ENCODE measurements at regions not wholly inside any gene's neighbourhood (a gene's known extent, or its start where the extent isn't known, plus 50 kb on each side); places are given as distances from the start of the nearest gene placed in this dataset.

DNA sequence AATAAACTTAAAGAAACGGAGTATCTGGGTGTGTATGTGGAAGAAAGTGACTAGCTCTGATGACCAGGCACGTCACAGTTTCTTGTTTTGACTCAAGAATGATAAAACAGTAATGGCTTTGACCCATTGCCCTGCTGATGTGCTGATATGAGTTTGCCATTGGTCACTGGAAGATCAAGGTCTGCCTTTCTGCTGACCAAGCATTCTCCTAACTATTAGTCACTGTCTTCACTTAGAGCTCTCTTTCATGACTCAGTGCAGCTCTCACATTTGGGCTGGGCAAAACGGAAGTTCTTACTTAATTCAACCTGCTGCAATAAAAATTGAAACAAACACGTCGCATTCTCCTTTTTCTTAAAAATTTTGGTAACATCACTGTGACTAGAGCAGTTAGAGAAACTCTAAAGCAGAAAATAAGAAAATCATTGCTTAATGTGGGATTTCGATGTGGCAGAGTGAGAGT is 366.7 kb downstream of the BTG1 start:
- DNase-seq = no peak
- intact Hi-C loops (cut with micrococcal nuclease) = no loop called here
- H3K27ac ChIP-seq (replicated peaks) = no peak overlapping the region
- H3K36me3 ChIP-seq = no peaks in the 10 kb centered on the region
- peaks cover 19% of the 10 kb centered on the region for H3K4me1 ChIP-seq
- H3K27me3 ChIP-seq (ENCODE audit: low read depth) = no peaks in the 10 kb centered on the region
- TF ChIP-seq, protein P1, sequence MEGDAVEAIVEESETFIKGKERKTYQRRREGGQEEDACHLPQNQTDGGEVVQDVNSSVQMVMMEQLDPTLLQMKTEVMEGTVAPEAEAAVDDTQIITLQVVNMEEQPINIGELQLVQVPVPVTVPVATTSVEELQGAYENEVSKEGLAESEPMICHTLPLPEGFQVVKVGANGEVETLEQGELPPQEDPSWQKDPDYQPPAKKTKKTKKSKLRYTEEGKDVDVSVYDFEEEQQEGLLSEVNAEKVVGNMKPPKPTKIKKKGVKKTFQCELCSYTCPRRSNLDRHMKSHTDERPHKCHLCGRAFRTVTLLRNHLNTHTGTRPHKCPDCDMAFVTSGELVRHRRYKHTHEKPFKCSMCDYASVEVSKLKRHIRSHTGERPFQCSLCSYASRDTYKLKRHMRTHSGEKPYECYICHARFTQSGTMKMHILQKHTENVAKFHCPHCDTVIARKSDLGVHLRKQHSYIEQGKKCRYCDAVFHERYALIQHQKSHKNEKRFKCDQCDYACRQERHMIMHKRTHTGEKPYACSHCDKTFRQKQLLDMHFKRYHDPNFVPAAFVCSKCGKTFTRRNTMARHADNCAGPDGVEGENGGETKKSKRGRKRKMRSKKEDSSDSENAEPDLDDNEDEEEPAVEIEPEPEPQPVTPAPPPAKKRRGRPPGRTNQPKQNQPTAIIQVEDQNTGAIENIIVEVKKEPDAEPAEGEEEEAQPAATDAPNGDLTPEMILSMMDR (IDR thresholded peaks at IDR 0.05; ENCODE audit: borderline replicate concordance) = no peak
- no peaks in the 10 kb centered on the region for H3K9me3 ChIP-seq (replicated peaks)
- no peak overlapping the region for H3K4me3 ChIP-seq

DNA sequence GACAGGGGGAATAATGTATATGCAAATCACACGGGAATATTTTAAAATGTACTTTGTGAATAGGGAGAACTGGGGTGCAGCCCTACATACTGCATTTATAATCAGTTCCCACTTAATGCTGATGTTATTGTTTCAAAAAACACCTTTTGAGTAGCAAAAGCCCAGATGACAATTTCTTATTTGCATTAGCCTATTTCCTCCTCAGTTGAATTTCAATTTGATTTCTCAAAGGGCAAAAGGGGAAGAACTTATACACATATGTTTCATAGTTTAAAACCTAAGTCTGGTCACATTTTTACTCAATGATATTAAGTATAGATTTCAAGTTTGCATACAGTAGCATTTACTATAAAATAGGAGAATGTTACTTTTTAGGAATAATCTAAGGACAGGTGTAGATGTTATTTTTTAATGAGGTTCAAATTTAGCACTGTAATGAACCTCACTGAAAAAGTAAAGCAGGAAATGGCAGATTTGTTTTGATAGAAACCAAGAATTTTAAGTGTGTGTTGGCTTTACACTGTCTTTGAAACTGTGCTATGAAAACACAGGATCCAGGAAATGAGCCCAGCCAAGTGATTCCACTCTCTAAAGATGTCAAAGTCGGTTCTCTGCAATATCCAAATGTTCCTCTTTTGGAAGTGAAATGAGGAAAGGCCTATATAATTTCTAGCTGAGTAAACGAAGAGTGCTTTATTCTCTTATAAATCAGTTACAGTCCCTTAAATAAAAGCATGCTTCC is 367.4 kb downstream of the BTG1 start:
- TF ChIP-seq, protein P1 (IDR thresholded peaks at IDR 0.05; ENCODE audit: borderline replicate concordance) = no peak
- intact Hi-C loops (cut with micrococcal nuclease) = no loop called here
- Histone ChIP-seq H3K9me3 (replicated peaks) (no peaks in the 10 kb centered on the region), H3K4me3 (no peak overlapping the region), H3K27ac (replicated peaks) (no peak overlapping the region), H3K4me1 (peaks cover 23% of the 10 kb centered on the region), H3K27me3 (ENCODE audit: low read depth) (no peaks in the 10 kb centered on the region), H3K36me3 (no peaks in the 10 kb centered on the region)
- no peak for DNase-seq

DNA sequence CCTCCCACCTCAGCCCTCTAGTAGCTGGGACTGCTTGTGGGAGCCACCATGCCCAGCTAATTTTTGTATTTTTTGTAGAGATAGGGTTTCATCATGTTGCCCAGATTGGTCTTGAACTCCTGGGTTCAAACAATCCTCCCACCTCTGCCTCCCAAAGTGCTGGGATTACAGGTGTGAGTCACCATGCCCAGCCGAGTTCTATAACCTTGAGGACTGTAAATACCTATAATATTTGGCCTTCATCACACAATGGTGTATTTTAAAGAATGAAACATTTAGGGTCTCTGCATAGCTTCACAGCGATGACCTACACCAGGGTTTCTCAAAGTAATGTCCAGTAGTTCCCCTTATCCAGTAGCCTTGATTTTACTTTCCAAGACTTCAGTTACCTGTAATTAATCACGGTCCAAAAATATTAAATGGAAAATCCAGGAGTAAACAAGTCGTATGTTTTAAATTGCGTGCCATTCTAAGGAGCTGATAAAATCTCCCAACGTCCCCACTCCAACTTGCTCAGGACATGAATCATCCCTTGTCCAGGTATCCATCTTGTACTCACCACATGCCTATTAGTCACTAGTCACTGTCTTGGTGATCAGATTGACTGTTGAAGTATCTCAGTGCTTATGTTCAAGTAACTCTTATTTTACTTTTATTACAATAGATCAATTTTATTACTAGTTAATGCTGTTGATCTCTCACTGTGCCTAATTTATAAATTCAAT is 368.2 kb downstream of the BTG1 start:
- Histone ChIP-seq H3K4me3 (no peak overlapping the region), H3K27ac (replicated peaks) (no peak overlapping the region), H3K9me3 (replicated peaks) (no peaks in the 10 kb centered on the region), H3K4me1 (peaks cover 23% of the 10 kb centered on the region), H3K36me3 (no peaks in the 10 kb centered on the region), H3K27me3 (ENCODE audit: low read depth) (no peaks in the 10 kb centered on the region)
- DNase-seq = no peak
- TF ChIP-seq, protein P1 (IDR thresholded peaks at IDR 0.05; ENCODE audit: borderline replicate concordance) = no peak
- intact Hi-C loops (cut with micrococcal nuclease) = no loop called here

DNA sequence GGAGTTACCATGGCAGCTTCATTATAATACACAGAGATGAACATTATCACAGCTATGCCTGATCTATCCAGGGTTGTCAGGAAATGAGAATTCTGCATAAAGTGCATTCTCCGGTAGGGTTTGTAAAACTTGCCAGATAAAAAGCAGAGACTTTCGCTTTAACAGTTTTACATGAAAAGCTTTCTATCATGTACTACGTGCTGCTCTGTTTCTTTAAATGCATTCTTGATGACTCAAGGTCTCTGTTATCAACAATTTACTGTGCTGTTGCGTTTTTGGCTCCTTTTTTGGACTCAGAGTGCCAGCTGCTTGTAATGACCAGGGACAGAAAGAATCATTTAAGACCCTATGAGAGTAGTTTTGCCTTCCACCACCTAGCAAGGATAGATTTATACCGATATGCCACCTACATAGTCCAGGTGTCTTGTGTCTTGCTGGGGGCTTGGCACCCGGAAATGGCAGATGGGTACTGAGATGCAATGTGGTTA is 371.2 kb downstream of the BTG1 start:
- TF ChIP-seq, protein P1 (IDR thresholded peaks at IDR 0.05; ENCODE audit: borderline replicate concordance) = no peak
- H3K27ac ChIP-seq (replicated peaks) = no peak overlapping the region
- H3K4me1 ChIP-seq = peaks cover 23% of the 10 kb centered on the region
- H3K27me3 ChIP-seq (ENCODE audit: low read depth) = no peaks in the 10 kb centered on the region
- no peaks in the 10 kb centered on the region for H3K9me3 ChIP-seq (replicated peaks)
- no peak for DNase-seq
- no peaks in the 10 kb centered on the region for H3K36me3 ChIP-seq
- intact Hi-C loops (cut with micrococcal nuclease) = no loop called here
- H3K4me3 ChIP-seq = no peak overlapping the region

DNA sequence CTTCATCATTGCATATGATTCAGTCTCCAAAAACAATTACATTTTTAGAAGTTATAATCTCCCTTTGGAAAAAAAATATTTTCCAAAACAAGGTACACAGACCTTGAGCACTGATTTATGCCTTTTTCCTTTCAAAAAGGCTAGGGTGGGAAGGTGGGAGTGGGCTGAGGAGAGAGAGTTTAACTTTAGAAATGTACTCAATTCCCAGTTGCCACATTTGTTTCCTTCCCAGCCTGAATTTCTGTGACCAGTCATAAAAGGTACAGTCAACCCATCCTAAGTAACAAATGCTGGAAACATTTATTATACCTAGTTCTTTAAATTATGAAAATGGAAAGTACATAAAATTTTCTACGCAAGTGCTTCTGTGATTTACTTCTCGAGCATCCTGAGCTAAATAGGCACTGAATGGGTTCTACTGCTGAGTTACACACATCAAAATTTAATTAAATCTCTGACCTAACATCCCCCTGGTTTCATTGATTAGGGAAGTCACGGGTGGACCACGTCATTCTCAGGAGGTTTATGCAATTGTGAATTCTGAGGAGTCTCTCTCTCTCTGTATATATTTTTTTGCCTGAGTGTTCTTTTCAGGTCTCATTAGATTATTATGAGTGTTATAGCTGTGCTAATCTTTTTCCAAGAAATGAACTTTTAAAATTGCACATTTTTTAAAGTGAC is 371.8 kb downstream of the BTG1 start:
- intact Hi-C loops (cut with micrococcal nuclease) = no loop called here
- Histone ChIP-seq H3K4me3 (no peak overlapping the region), H3K36me3 (no peaks in the 10 kb centered on the region), H3K9me3 (replicated peaks) (no peaks in the 10 kb centered on the region), H3K4me1 (peaks cover 19% of the 10 kb centered on the region), H3K27ac (replicated peaks) (no peak overlapping the region), H3K27me3 (ENCODE audit: low read depth) (no peaks in the 10 kb centered on the region)
- DNase-seq = no peak
- TF ChIP-seq, protein P1 (IDR thresholded peaks at IDR 0.05; ENCODE audit: borderline replicate concordance) = no peak

All from left ventricle myocardium inferior (tissue), 1 donor.